ENCODE measurements at regions not wholly inside any gene's neighbourhood (a gene's known extent, or its start where the extent isn't known, plus 50 kb on each side); places are given as distances from the start of the nearest gene placed in this dataset.

GRCh38 chr10:121216295-121216694 lies 365.1 kb downstream of the WDR11 start:
- TF ChIP-seq CTCF (IDR thresholded peaks at IDR 0.05 in 8 of 11, conservative IDR thresholded peaks at IDR 0.05 in 3 of 11) (no peak), POLR2A (IDR thresholded peaks at IDR 0.05) (no peak), POLR2AphosphoS5 (IDR thresholded peaks at IDR 0.05) (no peak)
